ENCODE measurements at regions not wholly inside any gene's neighbourhood (a gene's known extent, or its start where the extent isn't known, plus 50 kb on each side); places are given as distances from the start of the nearest gene placed in this dataset.

DNA sequence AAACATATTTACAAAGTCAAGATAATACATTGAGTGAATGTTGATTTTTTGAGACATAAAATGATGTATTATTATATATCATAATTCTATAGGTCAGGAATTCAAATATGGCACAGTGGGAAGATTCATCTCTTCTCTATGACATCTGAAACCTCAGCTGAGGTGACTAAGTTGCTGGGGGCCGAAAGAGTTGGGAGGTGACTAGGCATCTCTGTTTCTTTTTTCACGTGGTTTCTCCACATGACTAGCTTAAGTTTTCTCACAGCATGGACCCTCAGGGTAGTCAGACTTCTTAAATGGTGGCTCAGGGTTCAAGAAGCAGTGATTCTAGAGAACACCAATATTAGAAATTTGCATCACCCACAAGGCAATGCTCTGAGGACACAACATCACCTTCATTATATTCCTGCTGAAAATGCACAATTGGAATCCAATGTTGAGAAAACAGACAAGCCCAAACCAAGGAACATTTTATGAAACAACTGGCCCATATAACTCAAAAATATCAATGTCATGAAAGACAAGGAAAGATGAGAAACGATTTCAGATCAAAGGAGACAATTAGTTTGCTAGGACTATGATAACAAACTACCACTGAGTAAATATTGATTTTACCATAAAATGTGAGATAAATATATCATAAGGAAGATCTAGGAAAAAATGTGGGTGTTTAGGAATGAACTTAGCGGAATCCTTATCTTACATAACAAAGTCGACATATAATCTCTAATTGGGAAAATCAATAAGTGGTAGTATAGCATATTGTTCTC, 273.3 kb upstream of the IRAK1BP1 start:
- no peaks in the 10 kb centered on the region for H3K36me3 ChIP-seq (ENCODE audit: control insufficient read depth, insufficient read depth, low read length)
- DNase-seq (ENCODE audit: low read depth), result peak; percentile 55
- TF ChIP-seq, protein P1, sequence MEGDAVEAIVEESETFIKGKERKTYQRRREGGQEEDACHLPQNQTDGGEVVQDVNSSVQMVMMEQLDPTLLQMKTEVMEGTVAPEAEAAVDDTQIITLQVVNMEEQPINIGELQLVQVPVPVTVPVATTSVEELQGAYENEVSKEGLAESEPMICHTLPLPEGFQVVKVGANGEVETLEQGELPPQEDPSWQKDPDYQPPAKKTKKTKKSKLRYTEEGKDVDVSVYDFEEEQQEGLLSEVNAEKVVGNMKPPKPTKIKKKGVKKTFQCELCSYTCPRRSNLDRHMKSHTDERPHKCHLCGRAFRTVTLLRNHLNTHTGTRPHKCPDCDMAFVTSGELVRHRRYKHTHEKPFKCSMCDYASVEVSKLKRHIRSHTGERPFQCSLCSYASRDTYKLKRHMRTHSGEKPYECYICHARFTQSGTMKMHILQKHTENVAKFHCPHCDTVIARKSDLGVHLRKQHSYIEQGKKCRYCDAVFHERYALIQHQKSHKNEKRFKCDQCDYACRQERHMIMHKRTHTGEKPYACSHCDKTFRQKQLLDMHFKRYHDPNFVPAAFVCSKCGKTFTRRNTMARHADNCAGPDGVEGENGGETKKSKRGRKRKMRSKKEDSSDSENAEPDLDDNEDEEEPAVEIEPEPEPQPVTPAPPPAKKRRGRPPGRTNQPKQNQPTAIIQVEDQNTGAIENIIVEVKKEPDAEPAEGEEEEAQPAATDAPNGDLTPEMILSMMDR (IDR thresholded peaks at IDR 0.05; ENCODE audit: insufficient read depth, low read length, severe bottlenecking), result no peak
- H3K4me3 ChIP-seq (ENCODE audit: low read depth, low read length), result no peak overlapping the region
- no peak for FAIRE-seq
- H3K27me3 ChIP-seq (ENCODE audit: control insufficient read depth, insufficient read depth, low read length), result no peaks in the 10 kb centered on the region

DNA sequence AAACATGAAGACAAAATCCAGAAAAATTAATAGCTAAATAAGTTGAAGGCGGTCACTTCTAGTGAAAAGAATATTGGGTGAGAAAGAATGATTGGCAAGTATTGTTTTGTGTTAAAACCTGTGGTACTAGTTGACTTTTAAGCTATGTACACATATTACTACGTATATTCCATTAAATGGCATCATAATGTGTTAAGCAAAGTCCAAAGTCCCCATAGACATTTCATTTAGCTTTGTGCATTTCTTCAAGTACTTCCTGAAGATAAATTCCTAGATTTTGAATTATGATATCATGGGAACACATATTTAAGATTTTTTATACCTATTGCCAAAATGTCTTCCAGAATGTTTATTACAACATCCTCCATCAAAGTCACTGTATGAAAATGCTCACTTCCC, 272.7 kb upstream of the IRAK1BP1 start:
- Histone ChIP-seq H3K27me3 (ENCODE audit: control insufficient read depth, insufficient read depth, low read length) (no peaks in the 10 kb centered on the region), H3K36me3 (ENCODE audit: control insufficient read depth, insufficient read depth, low read length) (no peaks in the 10 kb centered on the region), H3K4me3 (ENCODE audit: low read depth, low read length) (no peak overlapping the region)
- DNase-seq (ENCODE audit: low read depth), result no peak
- no peak for FAIRE-seq
- TF ChIP-seq, protein P1 (IDR thresholded peaks at IDR 0.05; ENCODE audit: insufficient read depth, low read length, severe bottlenecking), result no peak

DNA sequence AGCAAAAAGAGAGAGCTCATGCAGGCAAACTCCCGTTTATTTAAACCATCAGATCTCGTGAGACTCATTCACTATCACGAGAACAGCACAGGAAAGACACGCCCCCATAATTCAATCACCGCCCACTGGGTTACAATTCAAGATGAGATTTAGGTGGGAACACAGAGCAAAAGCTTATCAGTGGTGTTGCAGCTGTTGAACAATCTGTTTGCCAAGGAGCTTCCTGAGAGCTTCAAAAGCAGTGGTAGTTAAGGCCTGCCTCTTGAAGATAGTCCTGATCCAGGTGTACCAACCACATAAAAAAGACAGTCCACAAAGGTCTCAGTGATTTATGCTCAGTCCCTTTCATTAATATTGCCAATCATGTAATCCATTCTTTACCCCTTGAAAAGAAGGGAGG, 269.4 kb upstream of the IRAK1BP1 start:
- Histone ChIP-seq H3K36me3 (ENCODE audit: control insufficient read depth, insufficient read depth, low read length) (no peaks in the 10 kb centered on the region), H3K27me3 (ENCODE audit: control insufficient read depth, insufficient read depth, low read length) (no peaks in the 10 kb centered on the region), H3K4me3 (ENCODE audit: low read depth, low read length) (no peak overlapping the region)
- FAIRE-seq, result no peak
- TF ChIP-seq, protein P1 (IDR thresholded peaks at IDR 0.05; ENCODE audit: insufficient read depth, low read length, severe bottlenecking), result no peak
- no peak for DNase-seq (ENCODE audit: low read depth)

DNA sequence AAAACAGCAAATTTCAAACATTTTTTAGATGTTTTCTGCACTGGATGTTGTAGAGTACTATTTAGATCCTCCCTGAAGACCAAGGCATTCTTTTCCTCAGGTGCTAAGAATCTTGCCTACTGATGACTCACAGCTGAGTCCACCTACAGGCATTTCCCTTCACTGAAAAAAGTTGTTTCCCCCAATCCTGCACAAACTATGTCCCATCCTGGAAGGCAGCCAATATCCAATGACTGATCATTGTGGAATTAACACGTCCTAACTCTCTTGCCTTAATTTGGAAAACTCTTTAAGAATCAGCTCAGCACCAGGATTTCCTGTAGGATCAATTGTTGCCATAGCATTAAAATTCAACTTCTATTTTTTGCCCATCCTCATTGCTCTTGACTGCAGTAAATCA, 268.4 kb upstream of the IRAK1BP1 start:
- no peak overlapping the region for H3K4me3 ChIP-seq (ENCODE audit: low read depth, low read length)
- DNase-seq (ENCODE audit: low read depth) (peak; percentile 100), FAIRE-seq (peak; percentile 40)
- H3K27me3 ChIP-seq (ENCODE audit: control insufficient read depth, insufficient read depth, low read length), result no peaks in the 10 kb centered on the region
- TF ChIP-seq, protein P1 (IDR thresholded peaks at IDR 0.05; ENCODE audit: insufficient read depth, low read length, severe bottlenecking), result no peak
- no peaks in the 10 kb centered on the region for H3K36me3 ChIP-seq (ENCODE audit: control insufficient read depth, insufficient read depth, low read length)

DNA sequence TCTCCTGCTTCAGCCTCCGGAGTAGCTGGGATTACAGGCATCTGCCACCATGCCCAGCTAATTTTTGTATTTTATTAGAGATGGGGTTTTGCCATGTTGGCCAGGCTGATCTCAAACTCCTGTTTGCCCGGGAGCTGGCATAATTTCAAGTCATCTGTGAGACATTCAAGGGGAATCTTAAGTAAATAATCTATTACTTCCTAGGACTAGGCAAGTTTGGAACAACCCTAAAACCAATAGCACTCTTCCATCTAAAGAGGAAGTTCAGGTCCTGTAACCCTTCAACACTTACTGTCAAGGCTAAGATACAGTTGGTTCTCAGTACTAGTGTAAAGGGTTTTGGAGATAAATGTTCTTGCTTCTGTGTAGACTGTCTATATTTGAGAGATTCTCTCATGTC, 267.8 kb upstream of the IRAK1BP1 start:
- TF ChIP-seq, protein P1 (IDR thresholded peaks at IDR 0.05; ENCODE audit: insufficient read depth, low read length, severe bottlenecking), result no peak
- H3K36me3 ChIP-seq (ENCODE audit: control insufficient read depth, insufficient read depth, low read length), result no peaks in the 10 kb centered on the region
- no peak for FAIRE-seq
- H3K4me3 ChIP-seq (ENCODE audit: low read depth, low read length), result no peak overlapping the region
- no peaks in the 10 kb centered on the region for H3K27me3 ChIP-seq (ENCODE audit: control insufficient read depth, insufficient read depth, low read length)
- peak; percentile 44 for DNase-seq (ENCODE audit: low read depth)
